Effector memory CD8-positive, alpha-beta T cell (primary cell): ENCODE measurements at regions not wholly inside any gene's neighbourhood (a gene's known extent, or its start where the extent isn't known, plus 50 kb on each side); places are given as distances from the start of the nearest gene placed in this dataset.
A peak's percentile ranks its signal among the peaks of the same experiment; 100 is the strongest.

Source experiments
- ATAC-seq: fragments of 150-1000 bp; cut with Tn5 transposase; replicated peaks from 2 replicates; pipeline ENCODE4 v1.10.0; 2021; ENCODE audit warnings: mild to moderate bottlenecking, moderate library complexity
- DNase-seq, 3 experiments: peaks; one replicate each; pipeline ENCODE4 v3.0.0; 2021
- H3K27ac Mint-ChIP-seq, 2 donors: one replicate each; pipeline ENCODE4 v1.8.0; 2022; ENCODE audit warnings: mild to moderate bottlenecking in 2 of 2, mixed read lengths in 2 of 2, moderate library complexity in 2 of 2
- H3K27me3 Mint-ChIP-seq, 2 donors: one replicate each; pipeline ENCODE4 v1.8.0; 2022; ENCODE audit warnings: mixed read lengths in 2 of 2
- H3K36me3 Mint-ChIP-seq: one replicate; pipeline ENCODE4 v1.8.0; 2022; ENCODE audit warnings: mild to moderate bottlenecking, moderate library complexity, mixed read lengths; ENCODE audit not compliant: insufficient read depth
- H3K4me1 Mint-ChIP-seq, 2 donors: one replicate each; pipeline ENCODE4 v1.8.0; 2022; ENCODE audit warnings: low read depth in 2 of 2, mixed read lengths in 2 of 2
- H3K4me3 Mint-ChIP-seq, 2 donors: one replicate each; pipeline ENCODE4 v1.8.0; 2022; ENCODE audit warnings: mild to moderate bottlenecking in 2 of 2, mixed read lengths in 2 of 2, moderate library complexity in 2 of 2
- H3K9me3 Mint-ChIP-seq, 2 donors: one replicate each; pipeline ENCODE4 v1.8.0; 2022; ENCODE audit warnings: mixed read lengths in 2 of 2

GRCh38 chr12:48286665-48287064, 64.1 kb downstream of the ZNF641 start:
- Mint-ChIP-seq H3K4me3 (no peak overlapping the region), H3K36me3 (no peaks in the 10 kb centered on the region), H3K27me3 (peaks cover 21 to 24% of the 10 kb centered on the region in 2 donors), H3K4me1 (peaks cover 10 to 12% of the 10 kb centered on the region in 2 donors), H3K9me3 (no peaks in the 10 kb centered on the region), H3K27ac (peak overlapping the region; percentile 41 to 71)
- DNase-seq (peak in 1 of 3 experiments; percentile 10), ATAC-seq (peak; percentile 45)

- Mint-ChIP-seq H3K27me3 (peaks cover 24 to 30% of the 10 kb centered on the region in 2 donors), H3K27ac (peak overlapping the region; percentile 41 to 71), H3K4me1 (peaks cover 10 to 12% of the 10 kb centered on the region in 2 donors), H3K36me3 (no peaks in the 10 kb centered on the region), H3K9me3 (no peaks in the 10 kb centered on the region), H3K4me3 (no peak overlapping the region)
- ATAC-seq (peak; percentile 81), DNase-seq (peak in 1 of 3 experiments; percentile 6)
Measured at GRCh38 chr12:48285751-48286650, 64.7 kb downstream of the ZNF641 start.

GRCh38 chr12:48281811-48282210, 68.9 kb downstream of the ZNF641 start:
- H3K36me3 Mint-ChIP-seq: no peaks in the 10 kb centered on the region
- ATAC-seq (no peak), DNase-seq (no peak)
- H3K9me3 Mint-ChIP-seq: no peaks in the 10 kb centered on the region
- H3K27me3 Mint-ChIP-seq: peaks cover 33 to 42% of the 10 kb centered on the region in 2 donors
- no peak overlapping the region for H3K4me3 Mint-ChIP-seq
- no peak overlapping the region for H3K27ac Mint-ChIP-seq
- peaks cover 10 to 12% of the 10 kb centered on the region in 2 donors for H3K4me1 Mint-ChIP-seq

- DNase-seq (no peak), ATAC-seq (no peak)
- H3K27me3 Mint-ChIP-seq: peaks cover 41 to 54% of the 10 kb centered on the region in 2 donors
- H3K4me3 Mint-ChIP-seq: no peak overlapping the region
- no peaks in the 10 kb centered on the region for H3K36me3 Mint-ChIP-seq
- H3K27ac Mint-ChIP-seq: no peak overlapping the region
- H3K9me3 Mint-ChIP-seq: peaks cover 0 to 2% of the 10 kb centered on the region in 2 donors
- H3K4me1 Mint-ChIP-seq: peaks cover under 1 to 1% of the 10 kb centered on the region in 2 donors
Measured at GRCh38 chr12:48280572-48280971, 70.1 kb downstream of the ZNF641 start.

GRCh38 chr12:48279601-48280000, 71.1 kb downstream of the ZNF641 start:
- Mint-ChIP-seq H3K9me3 (peaks cover 0 to 2% of the 10 kb centered on the region in 2 donors), H3K4me1 (no peaks in the 10 kb centered on the region)

GRCh38 chr12:48279101-48279500, 71.6 kb downstream of the ZNF641 start:
- DNase-seq (no peak), ATAC-seq (no peak)
- no peak overlapping the region for H3K4me3 Mint-ChIP-seq
- no peaks in the 10 kb centered on the region for H3K4me1 Mint-ChIP-seq
- H3K27me3 Mint-ChIP-seq: peaks cover 51 to 69% of the 10 kb centered on the region in 2 donors
- H3K9me3 Mint-ChIP-seq: peaks cover 0 to 2% of the 10 kb centered on the region in 2 donors
- no peak overlapping the region for H3K27ac Mint-ChIP-seq
- no peaks in the 10 kb centered on the region for H3K36me3 Mint-ChIP-seq

More at GRCh38 chr12:48279601-48280000, 71.1 kb downstream of the ZNF641 start:
- DNase-seq: no peak
- no peaks in the 10 kb centered on the region for H3K36me3 Mint-ChIP-seq
- ATAC-seq: no peak
- H3K27ac Mint-ChIP-seq: no peak overlapping the region
- no peak overlapping the region for H3K4me3 Mint-ChIP-seq
- peaks cover 51 to 64% of the 10 kb centered on the region in 2 donors for H3K27me3 Mint-ChIP-seq

GRCh38 chr12:48276621-48277020, 73.5 kb upstream of the OR10AD1 start:
- H3K27ac Mint-ChIP-seq: no peak overlapping the region
- no peak for ATAC-seq
- H3K4me1 Mint-ChIP-seq: no peaks in the 10 kb centered on the region
- H3K27me3 Mint-ChIP-seq: peaks cover 66 to 75% of the 10 kb centered on the region in 2 donors
- H3K36me3 Mint-ChIP-seq: no peaks in the 10 kb centered on the region
- H3K9me3 Mint-ChIP-seq: peaks cover 0 to 2% of the 10 kb centered on the region in 2 donors
- no peak for DNase-seq
- no peak overlapping the region for H3K4me3 Mint-ChIP-seq

- DNase-seq (no peak), ATAC-seq (no peak)
- Mint-ChIP-seq H3K27me3 (peaks cover 10 to 41% of the 10 kb centered on the region in 2 donors), H3K4me3 (no peak overlapping the region), H3K36me3 (no peaks in the 10 kb centered on the region), H3K4me1 (peaks cover 2 to 5% of the 10 kb centered on the region in 2 donors), H3K27ac (no peak overlapping the region), H3K9me3 (no peaks in the 10 kb centered on the region)
Measured at GRCh38 chr12:48266826-48267225, 63.7 kb upstream of the OR10AD1 start.

GRCh38 chr12:48265777-48266176, 62.7 kb upstream of the OR10AD1 start:
- Mint-ChIP-seq H3K4me1 (peaks cover 2 to 6% of the 10 kb centered on the region in 2 donors), H3K27ac (no peak overlapping the region), H3K27me3 (peaks cover 10 to 43% of the 10 kb centered on the region in 2 donors), H3K36me3 (no peaks in the 10 kb centered on the region), H3K9me3 (no peaks in the 10 kb centered on the region), H3K4me3 (no peak overlapping the region)
- ATAC-seq (no peak), DNase-seq (no peak)

GRCh38 chr12:48263617-48264016, 60.5 kb upstream of the OR10AD1 start:
- DNase-seq: no peak
- Mint-ChIP-seq H3K36me3 (no peaks in the 10 kb centered on the region), H3K9me3 (no peaks in the 10 kb centered on the region), H3K4me3 (no peak overlapping the region), H3K27ac (no peak overlapping the region), H3K4me1 (peaks cover 2 to 6% of the 10 kb centered on the region in 2 donors), H3K27me3 (peaks cover 10 to 43% of the 10 kb centered on the region in 2 donors)
- ATAC-seq: no peak

- no peaks in the 10 kb centered on the region for H3K36me3 Mint-ChIP-seq
- peaks cover 2 to 3% of the 10 kb centered on the region in 2 donors for H3K4me1 Mint-ChIP-seq
- no peak overlapping the region for H3K27ac Mint-ChIP-seq
- no peak for ATAC-seq
- peaks cover 10 to 31% of the 10 kb centered on the region in 2 donors for H3K27me3 Mint-ChIP-seq
- H3K4me3 Mint-ChIP-seq: no peak overlapping the region
- no peak for DNase-seq
- no peaks in the 10 kb centered on the region for H3K9me3 Mint-ChIP-seq
Measured at GRCh38 chr12:48261773-48262172, 58.7 kb upstream of the OR10AD1 start.
